ENCODE measurements at regions not wholly inside any gene's neighbourhood (a gene's known extent, or its start where the extent isn't known, plus 50 kb on each side); places are given as distances from the start of the nearest gene placed in this dataset.

DNA sequence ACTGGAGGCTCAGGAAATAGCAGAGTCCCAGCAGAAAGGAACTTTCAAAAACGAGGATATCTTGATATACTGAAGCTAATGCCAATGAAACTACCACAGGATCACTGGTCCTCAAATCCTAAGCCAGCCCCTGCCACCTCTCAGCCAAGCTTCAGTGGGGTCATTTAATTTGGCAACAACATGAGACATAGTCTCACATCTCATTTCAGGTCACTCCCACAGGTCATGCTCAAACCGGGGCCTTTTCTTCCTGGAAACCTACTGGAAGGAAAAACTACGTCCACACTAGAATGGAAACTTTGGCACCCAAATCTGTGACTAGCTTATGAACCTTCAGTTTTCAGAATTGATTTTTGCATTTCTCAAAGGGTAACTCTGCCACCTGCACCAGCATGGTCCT, 61.9 kb upstream of the CYP2D6 start:
- TF ChIP-seq, protein P1, sequence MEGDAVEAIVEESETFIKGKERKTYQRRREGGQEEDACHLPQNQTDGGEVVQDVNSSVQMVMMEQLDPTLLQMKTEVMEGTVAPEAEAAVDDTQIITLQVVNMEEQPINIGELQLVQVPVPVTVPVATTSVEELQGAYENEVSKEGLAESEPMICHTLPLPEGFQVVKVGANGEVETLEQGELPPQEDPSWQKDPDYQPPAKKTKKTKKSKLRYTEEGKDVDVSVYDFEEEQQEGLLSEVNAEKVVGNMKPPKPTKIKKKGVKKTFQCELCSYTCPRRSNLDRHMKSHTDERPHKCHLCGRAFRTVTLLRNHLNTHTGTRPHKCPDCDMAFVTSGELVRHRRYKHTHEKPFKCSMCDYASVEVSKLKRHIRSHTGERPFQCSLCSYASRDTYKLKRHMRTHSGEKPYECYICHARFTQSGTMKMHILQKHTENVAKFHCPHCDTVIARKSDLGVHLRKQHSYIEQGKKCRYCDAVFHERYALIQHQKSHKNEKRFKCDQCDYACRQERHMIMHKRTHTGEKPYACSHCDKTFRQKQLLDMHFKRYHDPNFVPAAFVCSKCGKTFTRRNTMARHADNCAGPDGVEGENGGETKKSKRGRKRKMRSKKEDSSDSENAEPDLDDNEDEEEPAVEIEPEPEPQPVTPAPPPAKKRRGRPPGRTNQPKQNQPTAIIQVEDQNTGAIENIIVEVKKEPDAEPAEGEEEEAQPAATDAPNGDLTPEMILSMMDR (IDR thresholded peaks at IDR 0.05): no peak
- TF ChIP-seq POLR2AphosphoS5 (IDR thresholded peaks at IDR 0.05) (no peak), POLR2A (IDR thresholded peaks at IDR 0.05) (no peak)
